H1 (cell line): ENCODE measurements at regions not wholly inside any gene's neighbourhood (a gene's known extent, or its start where the extent isn't known, plus 50 kb on each side); places are given as distances from the start of the nearest gene placed in this dataset.

Experiments used
- CTCF ChIA-PET: fragments of 300-600 bp; sonication (Branson Sonifier 250); formaldehyde crosslinking; loops from one replicate; lab custom pipeline; 2021; ENCODE audit not compliant: partially characterized antibody; lab: Charles Lee
- POLR2A ChIA-PET: fragments of 300-600 bp; sonication (Branson Sonifier 250); formaldehyde crosslinking; loops from one replicate; lab custom pipeline; 2021; ENCODE audit warnings: inconsistent platforms; ENCODE audit not compliant: partially characterized antibody; lab: Charles Lee
- DNase-seq, 2 experiments: peaks; one replicate each; pipeline versions ENCODE4 v3.0.0 to v3.0.0-alpha.2; 2010 to 2022; ENCODE audit warnings: low spot score in 2 of 2, low read depth in 1 of 2, mixed read lengths in 1 of 2
- FAIRE-seq: peaks from 2 replicates; lab custom pipeline; 2011; peaks lifted over from hg19 to GRCh38; lab: Jason Lieb, UNC
- H2AFZ ChIP-seq: 2 replicates; pipeline ENCODE4 v1.8.1; 2012; ENCODE audit warnings: low read length, inconsistent platforms
- H2AK5ac ChIP-seq: 2 replicates; pipeline ENCODE4 v1.6.1; 2013; ENCODE audit warnings: low read depth, low read length
- H2BK120ac ChIP-seq: replicated peaks from 2 replicates; pipeline ENCODE3; 2013; ENCODE audit warnings: low read depth, low read length, inconsistent platforms
- H2BK12ac ChIP-seq: 2 replicates; pipeline ENCODE4 v1.6.1; 2013; ENCODE audit warnings: low read depth, low read length
- H2BK15ac ChIP-seq: 2 replicates; pipeline ENCODE4 v1.6.1; 2013; ENCODE audit warnings: low read length
- H2BK20ac ChIP-seq: 2 replicates; pipeline ENCODE4 v1.6.1; 2013; ENCODE audit warnings: low read length
- H2BK5ac ChIP-seq: 2 replicates; pipeline ENCODE4 v1.6.1; 2013; ENCODE audit warnings: low read depth, low read length
- H3K14ac ChIP-seq: 2 replicates; pipeline ENCODE4 v1.6.1; 2013; ENCODE audit warnings: inconsistent platforms; ENCODE audit not compliant: insufficient read length
- H3K18ac ChIP-seq: 2 replicates; pipeline ENCODE4 v1.6.1; 2013; ENCODE audit warnings: low read length; ENCODE audit errors: extremely low read depth
- H3K23ac ChIP-seq: 2 replicates; pipeline ENCODE4 v1.6.1; 2013; ENCODE audit warnings: inconsistent platforms; ENCODE audit not compliant: insufficient read length
- H3K23me2 ChIP-seq: 2 replicates; pipeline ENCODE4 v1.6.1; 2013; ENCODE audit warnings: low read depth, low read length
- H3K27ac ChIP-seq: 2 replicates; pipeline ENCODE4 v1.6.1; 2011; ENCODE audit warnings: low read depth, low read length, inconsistent platforms
- H3K27me3 ChIP-seq, 4 experiments: replicated peaks in 1 of 4; 1 replicate in 1 of 4; 2 replicates in 3 of 4; pipeline versions ENCODE4 v1.6.1 to v1.8.1; 2011 to 2013; ENCODE audit warnings: low read length in 3 of 4, mild to moderate bottlenecking in 3 of 4, inconsistent platforms in 2 of 4, mixed read lengths in 2 of 4, moderate library complexity in 1 of 4; ENCODE audit not compliant: control insufficient read depth in 3 of 4, insufficient read depth in 3 of 4; ENCODE audit errors: extremely low read depth in 1 of 4
- H3K36me3 ChIP-seq, 4 experiments: 2 replicates each; pipeline versions ENCODE4 v1.6.1 to v1.8.1; 2011 to 2013; ENCODE audit warnings: mild to moderate bottlenecking in 4 of 4, low read length in 3 of 4, moderate library complexity in 2 of 4, control low read depth in 1 of 4, inconsistent platforms in 1 of 4; ENCODE audit not compliant: insufficient read depth in 4 of 4, control insufficient read depth in 2 of 4
- H3K4ac ChIP-seq: replicated peaks from 2 replicates; pipeline ENCODE3; 2013; ENCODE audit warnings: low read length, low read depth, mixed read lengths, inconsistent platforms; ENCODE audit not compliant: insufficient read length
- H3K4me1 ChIP-seq, 4 experiments: replicated peaks in 1 of 4; 1 replicate in 1 of 4; 2 replicates in 3 of 4; pipeline versions ENCODE4 v1.6.1 to v1.8.1; 2011 to 2013; ENCODE audit warnings: low read length in 3 of 4, inconsistent platforms in 2 of 4, mixed read lengths in 1 of 4; ENCODE audit not compliant: insufficient read depth in 4 of 4, control insufficient read depth in 3 of 4
- H3K4me2 ChIP-seq, 2 experiments: 2 replicates each; pipeline versions ENCODE4 v1.6.1 to v1.8.1; 2011 to 2013; ENCODE audit warnings: low read depth in 2 of 2, low read length in 2 of 2, control low read depth in 1 of 2, inconsistent platforms in 1 of 2, mild to moderate bottlenecking in 1 of 2; ENCODE audit not compliant: insufficient read depth in 1 of 2
- H3K4me3 ChIP-seq, 4 experiments: fragments of 200-600, 300-600 bp in 1 of 4; sonication (generic), shearing (Covaris generic), sonication (Bioruptor Twin) in 1 of 4; 2 replicates each; pipeline versions ENCODE4 v1.5.1 to v1.8.1; 2011 to 2016; ENCODE audit warnings: low read length in 4 of 4, low read depth in 3 of 4, control low read depth in 2 of 4, inconsistent platforms in 2 of 4, mild to moderate bottlenecking in 2 of 4, mixed read lengths in 1 of 4, moderate library complexity in 1 of 4; ENCODE audit not compliant: insufficient read depth in 2 of 4; ENCODE audit errors: extremely low read depth in 1 of 4
- H3K56ac ChIP-seq: replicated peaks from 2 replicates; pipeline ENCODE3; 2013; ENCODE audit warnings: low read depth, mild to moderate bottlenecking, mixed read lengths, low read length, inconsistent platforms; ENCODE audit not compliant: insufficient read length
- H3K79me1 ChIP-seq: 2 replicates; pipeline ENCODE4 v1.6.1; 2013; ENCODE audit warnings: low read depth, low read length, control low read depth
- H3K79me2 ChIP-seq, 2 experiments: 2 replicates each; pipeline versions ENCODE4 v1.6.1 to v1.8.1; 2012 to 2013; ENCODE audit warnings: low read length in 2 of 2, mild to moderate bottlenecking in 2 of 2, inconsistent platforms in 1 of 2; ENCODE audit not compliant: insufficient read depth in 2 of 2, control insufficient read depth in 1 of 2
- H3K9ac ChIP-seq, 4 experiments: replicated peaks in 1 of 4; 1 replicate in 1 of 4; 2 replicates in 3 of 4; pipeline versions ENCODE4 v1.6.1 to v1.8.1; 2011 to 2013; ENCODE audit warnings: low read depth in 3 of 4, low read length in 3 of 4, control low read depth in 2 of 4, mild to moderate bottlenecking in 2 of 4, moderate library complexity in 2 of 4, inconsistent platforms in 1 of 4; ENCODE audit errors: extremely low read depth in 1 of 4
- H3K9me3 ChIP-seq, 2 experiments: 2 replicates each; pipeline versions ENCODE4 v1.6.1 to v1.8.1; 2012 to 2013; ENCODE audit warnings: mild to moderate bottlenecking in 2 of 2, moderate library complexity in 2 of 2, control low read depth in 1 of 2, inconsistent platforms in 1 of 2, low read depth in 1 of 2, low read length in 1 of 2, mixed read lengths in 1 of 2; ENCODE audit not compliant: insufficient read depth in 2 of 2
- H4K20me1 ChIP-seq, 2 experiments: replicated peaks in 1 of 2; 2 replicates each; pipeline versions ENCODE3 to v1.8.1; 2011 to 2013; ENCODE audit warnings: inconsistent platforms in 2 of 2, low read length in 2 of 2, mild to moderate bottlenecking in 1 of 2; ENCODE audit not compliant: insufficient read depth in 2 of 2, control insufficient read depth in 1 of 2
- H4K5ac ChIP-seq: 2 replicates; pipeline ENCODE4 v1.6.1; 2013; ENCODE audit warnings: low read length, low read depth, mixed read lengths, inconsistent platforms; ENCODE audit not compliant: insufficient read length
- H4K8ac ChIP-seq: 2 replicates; pipeline ENCODE4 v1.8.0; 2013; ENCODE audit warnings: mild to moderate bottlenecking, moderate library complexity, low read length, inconsistent platforms; ENCODE audit not compliant: insufficient read depth; ENCODE audit errors: extremely low read depth
- H4K91ac ChIP-seq: replicated peaks from 2 replicates; pipeline ENCODE3; 2013; ENCODE audit warnings: low read length, mixed read lengths, inconsistent platforms; ENCODE audit not compliant: insufficient read length
- BCL11A ChIP-seq, 2 experiments: IDR thresholded peaks; one replicate each; pipeline ENCODE4 v1.6.1; 2011; ENCODE audit warnings: low read depth in 2 of 2, low read length in 2 of 2, mild to moderate bottlenecking in 2 of 2
- CHD2 ChIP-seq: IDR thresholded peaks from 2 replicates; pipeline ENCODE4 v1.6.1; 2012; ENCODE audit warnings: low read length, improper control_type of control experiment
- CREB1 ChIP-seq: IDR thresholded peaks from 2 replicates; pipeline ENCODE4 v1.6.1; 2012; ENCODE audit warnings: inconsistent platforms
- CTBP2 ChIP-seq: IDR thresholded peaks from 2 replicates; pipeline ENCODE4 v1.7.0; 2011; ENCODE audit warnings: borderline replicate concordance, mild to moderate bottlenecking, moderate library complexity, mixed read lengths, low read length; ENCODE audit not compliant: insufficient read depth, insufficient read length
- EZH2 ChIP-seq: fragments of 200-600 bp; sonication (generic); IDR thresholded peaks from 2 replicates; pipeline ENCODE4 v1.7.1; 2012; ENCODE audit warnings: low read depth, mild to moderate bottlenecking, moderate library complexity, low read length, inconsistent platforms; ENCODE audit not compliant: severe bottlenecking
- GTF2F1 ChIP-seq: IDR thresholded peaks from 2 replicates; pipeline ENCODE4 v1.6.1; 2012; ENCODE audit warnings: low read depth, low read length, improper control_type of control experiment, borderline replicate concordance
- JUN ChIP-seq: IDR thresholded peaks from 2 replicates; pipeline ENCODE4 v1.6.1; 2011; ENCODE audit warnings: low read depth, mild to moderate bottlenecking, improper control_type of control experiment, low read length
- RAD21 ChIP-seq, 2 experiments: IDR thresholded peaks in 1 of 2; conservative IDR thresholded peaks in 1 of 2; 2 replicates each; pipeline ENCODE4 v1.6.1; 2011; ENCODE audit warnings: low read depth in 2 of 2, low read length in 2 of 2, improper control_type of control experiment in 1 of 2, inconsistent platforms in 1 of 2, mild to moderate bottlenecking in 1 of 2, moderate library complexity in 1 of 2
- RBBP5 ChIP-seq: IDR thresholded peaks from 2 replicates; pipeline ENCODE4 v1.7.1; 2012; ENCODE audit warnings: low read depth, mild to moderate bottlenecking, inconsistent platforms, low read length, moderate library complexity, borderline replicate concordance
- SP4 ChIP-seq: IDR thresholded peaks from 2 replicates; pipeline ENCODE4 v1.6.1; 2012; ENCODE audit warnings: low read length, inconsistent platforms
- SUZ12 ChIP-seq: fragments of 200-600 bp; sonication (generic); IDR thresholded peaks from 2 replicates; pipeline ENCODE4 v1.6.1; 2012; ENCODE audit warnings: mild to moderate bottlenecking, inconsistent platforms, low read length, moderate library complexity, mixed read lengths
- TAF7 ChIP-seq: optimal IDR thresholded peaks from 2 replicates; pipeline ENCODE3; 2011; ENCODE audit warnings: low read depth, mild to moderate bottlenecking, inconsistent platforms, low read length, moderate library complexity, borderline replicate concordance
- TCF12 ChIP-seq: IDR thresholded peaks from 2 replicates; pipeline ENCODE4 v1.6.1; 2011; ENCODE audit warnings: low read depth, mild to moderate bottlenecking, low read length
- WGBS, 2 experiments: shearing (Covaris generic) in 1 of 2; methylation state at CpG; one replicate each; pipeline versions ENCODE4 v1.1.6 to v1.1.7; 2013 to 2015; ENCODE audit warnings: low lambda C conversion rate in 2 of 2, mixed read lengths in 2 of 2, inconsistent platforms in 1 of 2, low coverage in 1 of 2, missing lambda C conversion rate in 1 of 2; ENCODE audit not compliant: insufficient replicate concordance in 2 of 2, insufficient coverage in 1 of 2, insufficient read length in 1 of 2; ENCODE audit errors: extremely low coverage in 1 of 2, missing lambda C conversion rate in 1 of 2; 5-methylcytosine and 5-hydroxymethylcytosine counted together

GRCh38 chr3:132854856-132855535 lies 132.8 kb upstream of the NPHP3 start:
- no peak overlapping the region for H3K23ac ChIP-seq
- H3K27ac ChIP-seq: no peak overlapping the region
- no peak overlapping the region for H3K18ac ChIP-seq
- no peaks in the 10 kb centered on the region for H3K9me3 ChIP-seq
- H2BK120ac ChIP-seq: no peak overlapping the region
- H3K79me1 ChIP-seq: no peaks in the 10 kb centered on the region
- H3K4me2 ChIP-seq: no peak overlapping the region
- no peak overlapping the region for H3K56ac ChIP-seq
- CTCF ChIA-PET: interaction anchor here (0.6 to 1.4 kb wide), 2 partner anchors 17 to 90 kb away, joined by 3 to 5 read pairs; no protein-coding TSS in a partner anchor
- H3K23me2 ChIP-seq: no peaks in the 10 kb centered on the region
- no peaks in the 10 kb centered on the region for H3K27me3 ChIP-seq
- 0 out of 2 replicates have a peak overlapping the region, but pooled peaks have one; percentile 55 for H2BK12ac ChIP-seq
- no peak overlapping the region for H4K91ac ChIP-seq
- H2BK20ac ChIP-seq: no peak overlapping the region
- DNase-seq (no peak), FAIRE-seq (no peak)
- H2AK5ac ChIP-seq: no peak overlapping the region
- no peak overlapping the region for H3K4me3 ChIP-seq
- no peak overlapping the region for H3K9ac ChIP-seq
- no peak overlapping the region for H3K14ac ChIP-seq
- no peak overlapping the region for H2BK15ac ChIP-seq
- H3K4me1 ChIP-seq: no peaks in the 10 kb centered on the region
- H3K36me3 ChIP-seq: no peaks in the 10 kb centered on the region
- POLR2A ChIA-PET: no interaction called here
- H2AFZ ChIP-seq: no peak overlapping the region
- H3K79me2 ChIP-seq: no peaks in the 10 kb centered on the region
- no peak overlapping the region for H4K8ac ChIP-seq
- no peak overlapping the region for H4K5ac ChIP-seq
- H2BK5ac ChIP-seq: no peak overlapping the region
- no peak overlapping the region for H3K4ac ChIP-seq
- H4K20me1 ChIP-seq: no peaks in the 10 kb centered on the region
- 94% methylated on average over 6 of the region's 6 CpGs; no CpG with 5 or more reads in 1 of the 2 experiments for WGBS, 2 experiments
- TF ChIP-seq SP4 (no peak), EZH2 (no peak), RAD21 (IDR thresholded peaks at IDR 0.05 in 1 of 2, conservative IDR thresholded peaks at IDR 0.05 in 1 of 2; ENCODE audit: low read depth in 2 of 2, low read length in 2 of 2) (no peak), JUN (no peak), TAF7 (no peak), CTBP2 (no peak), BCL11A (IDR thresholded peaks at IDR 0.05; ENCODE audit: low read depth in 2 of 2, low read length in 2 of 2) (no peak), CHD2 (no peak), RBBP5 (no peak), SUZ12 (no peak), TCF12 (no peak), GTF2F1 (no peak), CREB1 (no peak)
